ENCODE measurements at regions not wholly inside any gene's neighbourhood (a gene's known extent, or its start where the extent isn't known, plus 50 kb on each side); places are given as distances from the start of the nearest gene placed in this dataset.
A peak's percentile ranks its signal among the peaks of the same experiment; 100 is the strongest.
"Not testable (repeated sequence)": the region's sequence is repeated elsewhere in the genome, so short reads cannot be mapped to it uniquely, and the experiment has no call there.

- H3K4me3 ChIP-seq (replicated peaks; ENCODE audit: low read depth, low read length); DNase-seq (ENCODE audit: extremely low read depth, low read depth): not testable (repeated sequence)
Observed at GRCh38 chr20:1727303-1727702, 69.7 kb upstream of the SIRPG start.

- H3K4me3 ChIP-seq (replicated peaks; ENCODE audit: low read depth, low read length), result no peak overlapping the region
- TF ChIP-seq CTCF (IDR thresholded peaks at IDR 0.05; ENCODE audit: low read depth, low read length, missing control alignments), result no peak
- no peak for DNase-seq (ENCODE audit: extremely low read depth, low read depth)
Observed at GRCh38 chr20:1724901-1725300, 67.3 kb upstream of the SIRPG start.

GRCh38 chr20:1722513-1723050, 65.0 kb upstream of the SIRPG start:
- H3K4me3 ChIP-seq (replicated peaks; ENCODE audit: low read depth, low read length), result no peak overlapping the region
- DNase-seq (ENCODE audit: extremely low read depth, low read depth), result no peak
- no peak for TF ChIP-seq CTCF (IDR thresholded peaks at IDR 0.05; ENCODE audit: low read depth, low read length, missing control alignments)

- DNase-seq (ENCODE audit: extremely low read depth, low read depth), result no peak
- no peak for TF ChIP-seq CTCF (IDR thresholded peaks at IDR 0.05; ENCODE audit: low read depth, low read length, missing control alignments)
- no peak overlapping the region for H3K4me3 ChIP-seq (replicated peaks; ENCODE audit: low read depth, low read length)
Observed at GRCh38 chr20:1721687-1722512, 64.3 kb upstream of the SIRPG start.

GRCh38 chr20:1720845-1721475, 63.4 kb upstream of the SIRPG start:
- DNase-seq (ENCODE audit: extremely low read depth, low read depth), result no peak
- H3K4me3 ChIP-seq (replicated peaks; ENCODE audit: low read depth, low read length), result no peak overlapping the region
- TF ChIP-seq CTCF (IDR thresholded peaks at IDR 0.05; ENCODE audit: low read depth, low read length, missing control alignments), result no peak

- TF ChIP-seq CTCF (IDR thresholded peaks at IDR 0.05; ENCODE audit: low read depth, low read length, missing control alignments), result no peak
- DNase-seq (ENCODE audit: extremely low read depth, low read depth), result no peak
Observed at GRCh38 chr20:1720226-1720625, 62.6 kb upstream of the SIRPG start.

GRCh38 chr20:1718604-1719384, 61.2 kb upstream of the SIRPG start:
- no peak for TF ChIP-seq CTCF (IDR thresholded peaks at IDR 0.05; ENCODE audit: low read depth, low read length, missing control alignments)
- H3K4me3 ChIP-seq (replicated peaks; ENCODE audit: low read depth, low read length), result no peak overlapping the region
- DNase-seq (ENCODE audit: extremely low read depth, low read depth), result peak; percentile 33

More at GRCh38 chr20:1720226-1720625, 62.6 kb upstream of the SIRPG start:
- H3K4me3 ChIP-seq (replicated peaks; ENCODE audit: low read depth, low read length), result no peak overlapping the region

Data from HFF-Myc (cell line).